ENCODE measurements at regions not wholly inside any gene's neighbourhood (a gene's known extent, or its start where the extent isn't known, plus 50 kb on each side); places are given as distances from the start of the nearest gene placed in this dataset.
"Not testable (repeated sequence)": the region's sequence is repeated elsewhere in the genome, so short reads cannot be mapped to it uniquely, and the experiment has no call there.

GRCh38 chr12:105637470-105637869 is 307.0 kb downstream of the C12orf75 start:
- ChIA-PET CTCF (no interaction called here), POLR2A (no interaction called here)

GRCh38 chr12:105640761-105641160 is 310.3 kb downstream of the C12orf75 start:
- no peak overlapping the region for H3K27ac Mint-ChIP-seq
- H3K4me3 ChIP-seq (ENCODE audit: low read length) = no peak overlapping the region
- no peaks in the 10 kb centered on the region for H3K36me3 Mint-ChIP-seq
- no peaks in the 10 kb centered on the region for H3K9me3 ChIP-seq (ENCODE audit: low read length)
- POLR2A ChIA-PET = no interaction called here
- H3K9me3 Mint-ChIP-seq = peaks cover 0 to 3% (median 0%) of the 10 kb centered on the region in 5 donors
- CTCF ChIA-PET = no interaction called here
- no peaks in the 10 kb centered on the region for H3K36me3 ChIP-seq (ENCODE audit: insufficient read depth, low read length)
- H3K4me1 ChIP-seq (ENCODE audit: insufficient read depth, low read length) = no peaks in the 10 kb centered on the region
- H3K4me3 Mint-ChIP-seq = no peak overlapping the region
- H3K27me3 ChIP-seq (ENCODE audit: insufficient read depth, low read length, poor library complexity, severe bottlenecking) = no peaks in the 10 kb centered on the region
- H3K27ac ChIP-seq (ENCODE audit: low read depth, low read length) = no peak overlapping the region
- H3K27me3 Mint-ChIP-seq = peaks cover 0 to 5% of the 10 kb centered on the region in 2 donors
- DNase-seq = no peak
- no peaks in the 10 kb centered on the region for H3K4me1 Mint-ChIP-seq

More at GRCh38 chr12:105637470-105637869, 307.0 kb downstream of the C12orf75 start:
- DNase-seq = no peak
- H3K4me1 ChIP-seq (ENCODE audit: insufficient read depth, low read length) = no peaks in the 10 kb centered on the region
- no peaks in the 10 kb centered on the region for H3K27me3 Mint-ChIP-seq
- no peak overlapping the region for H3K4me3 ChIP-seq (ENCODE audit: low read length)
- no peaks in the 10 kb centered on the region for H3K36me3 ChIP-seq (ENCODE audit: insufficient read depth, low read length)
- H3K27ac ChIP-seq (ENCODE audit: low read depth, low read length) = no peak overlapping the region
- H3K4me3 Mint-ChIP-seq = no peak overlapping the region
- no peaks in the 10 kb centered on the region for H3K9me3 ChIP-seq (ENCODE audit: low read length)
- H3K27me3 ChIP-seq (ENCODE audit: insufficient read depth, low read length, poor library complexity, severe bottlenecking) = no peaks in the 10 kb centered on the region
- no peak overlapping the region for H3K27ac Mint-ChIP-seq
- no peaks in the 10 kb centered on the region for H3K36me3 Mint-ChIP-seq
- H3K9me3 Mint-ChIP-seq = peaks cover 0 to 3% (median 0%) of the 10 kb centered on the region in 5 donors
- no peaks in the 10 kb centered on the region for H3K4me1 Mint-ChIP-seq

GRCh38 chr12:105641749-105642148 is 311.3 kb downstream of the C12orf75 start:
- H3K27ac ChIP-seq (ENCODE audit: low read depth, low read length) = no peak overlapping the region
- CTCF ChIA-PET = no interaction called here
- POLR2A ChIA-PET = no interaction called here
- no peaks in the 10 kb centered on the region for H3K9me3 ChIP-seq (ENCODE audit: low read length)
- Mint-ChIP-seq H3K27me3 (peaks cover 0 to 5% of the 10 kb centered on the region in 2 donors), H3K4me1 (no peaks in the 10 kb centered on the region), H3K4me3 (no peak overlapping the region), H3K27ac (no peak overlapping the region), H3K9me3 (peaks cover 0 to 2% (median 0%) of the 10 kb centered on the region in 5 donors), H3K36me3 (no peaks in the 10 kb centered on the region)
- H3K4me1 ChIP-seq (ENCODE audit: insufficient read depth, low read length) = no peaks in the 10 kb centered on the region
- DNase-seq = no peak
- no peaks in the 10 kb centered on the region for H3K27me3 ChIP-seq (ENCODE audit: insufficient read depth, low read length, poor library complexity, severe bottlenecking)
- H3K4me3 ChIP-seq (ENCODE audit: low read length) = no peak overlapping the region
- H3K36me3 ChIP-seq (ENCODE audit: insufficient read depth, low read length) = no peaks in the 10 kb centered on the region

GRCh38 chr12:105644770-105645169 is 314.3 kb downstream of the C12orf75 start:
- ChIA-PET CTCF (no interaction called here), POLR2A (no interaction called here)
- H3K27ac ChIP-seq (ENCODE audit: low read depth, low read length) = no peak overlapping the region
- no peak for DNase-seq
- H3K9me3 ChIP-seq (ENCODE audit: low read length) = no peaks in the 10 kb centered on the region
- Mint-ChIP-seq H3K4me3 (no peak overlapping the region), H3K9me3 (peaks cover 0 to 6% (median 0%) of the 10 kb centered on the region in 5 donors), H3K27me3 (peaks cover 0 to 5% of the 10 kb centered on the region in 2 donors), H3K27ac (no peak overlapping the region), H3K36me3 (no peaks in the 10 kb centered on the region), H3K4me1 (no peaks in the 10 kb centered on the region)
- no peaks in the 10 kb centered on the region for H3K4me1 ChIP-seq (ENCODE audit: insufficient read depth, low read length)
- no peaks in the 10 kb centered on the region for H3K36me3 ChIP-seq (ENCODE audit: insufficient read depth, low read length)
- H3K4me3 ChIP-seq (ENCODE audit: low read length) = no peak overlapping the region
- H3K27me3 ChIP-seq (ENCODE audit: insufficient read depth, low read length, poor library complexity, severe bottlenecking) = no peaks in the 10 kb centered on the region

- H3K4me3 Mint-ChIP-seq = no peak overlapping the region
- CTCF ChIA-PET = no interaction called here
- peaks cover 0 to 2% of the 10 kb centered on the region in 2 donors for H3K27me3 Mint-ChIP-seq
- H3K4me3 ChIP-seq (ENCODE audit: low read length) = no peak overlapping the region
- POLR2A ChIA-PET = no interaction called here
- no peak overlapping the region for H3K27ac Mint-ChIP-seq
- H3K4me1 ChIP-seq (ENCODE audit: insufficient read depth, low read length) = no peaks in the 10 kb centered on the region
- H3K9me3 Mint-ChIP-seq = peaks cover 0 to 4% (median 2%) of the 10 kb centered on the region in 5 donors
- DNase-seq = no peak
- no peak overlapping the region for H3K27ac ChIP-seq (ENCODE audit: low read depth, low read length)
- no peaks in the 10 kb centered on the region for H3K4me1 Mint-ChIP-seq
- no peaks in the 10 kb centered on the region for H3K36me3 ChIP-seq (ENCODE audit: insufficient read depth, low read length)
- no peaks in the 10 kb centered on the region for H3K9me3 ChIP-seq (ENCODE audit: low read length)
- H3K27me3 ChIP-seq (ENCODE audit: insufficient read depth, low read length, poor library complexity, severe bottlenecking) = no peaks in the 10 kb centered on the region
- no peaks in the 10 kb centered on the region for H3K36me3 Mint-ChIP-seq
Observed at GRCh38 chr12:105654606-105655005, 324.1 kb downstream of the C12orf75 start.

GRCh38 chr12:105658389-105658788 is 327.9 kb downstream of the C12orf75 start:
- no peaks in the 10 kb centered on the region for H3K4me1 Mint-ChIP-seq
- H3K9me3 Mint-ChIP-seq = peaks cover 0 to 4% (median 2%) of the 10 kb centered on the region in 5 donors
- H3K36me3 Mint-ChIP-seq = no peaks in the 10 kb centered on the region
- H3K4me3 Mint-ChIP-seq = no peak overlapping the region
- H3K9me3 ChIP-seq (ENCODE audit: low read length) = no peaks in the 10 kb centered on the region
- no peaks in the 10 kb centered on the region for H3K27me3 ChIP-seq (ENCODE audit: insufficient read depth, low read length, poor library complexity, severe bottlenecking)
- POLR2A ChIA-PET = no interaction called here
- CTCF ChIA-PET = no interaction called here
- no peaks in the 10 kb centered on the region for H3K36me3 ChIP-seq (ENCODE audit: insufficient read depth, low read length)
- no peak overlapping the region for H3K27ac ChIP-seq (ENCODE audit: low read depth, low read length)
- peaks cover 0 to 3% of the 10 kb centered on the region in 2 donors for H3K27me3 Mint-ChIP-seq
- no peak overlapping the region for H3K27ac Mint-ChIP-seq
- no peak for DNase-seq
- no peaks in the 10 kb centered on the region for H3K4me1 ChIP-seq (ENCODE audit: insufficient read depth, low read length)
- no peak overlapping the region for H3K4me3 ChIP-seq (ENCODE audit: low read length)

GRCh38 chr12:105659355-105660075 is 329.0 kb downstream of the C12orf75 start:
- ChIA-PET POLR2A (no interaction called here), CTCF (no interaction called here)
- Mint-ChIP-seq H3K27ac (no peak overlapping the region), H3K4me3 (no peak overlapping the region), H3K36me3 (no peaks in the 10 kb centered on the region), H3K9me3 (peaks cover 0 to 4% (median 0%) of the 10 kb centered on the region in 5 donors), H3K4me1 (no peaks in the 10 kb centered on the region), H3K27me3 (peaks cover 0 to 3% of the 10 kb centered on the region in 2 donors)
- H3K4me3 ChIP-seq (ENCODE audit: low read length) = no peak overlapping the region
- H3K36me3 ChIP-seq (ENCODE audit: insufficient read depth, low read length) = no peaks in the 10 kb centered on the region
- H3K4me1 ChIP-seq (ENCODE audit: insufficient read depth, low read length) = no peaks in the 10 kb centered on the region
- no peak for DNase-seq
- no peak overlapping the region for H3K27ac ChIP-seq (ENCODE audit: low read depth, low read length)
- no peaks in the 10 kb centered on the region for H3K27me3 ChIP-seq (ENCODE audit: insufficient read depth, low read length, poor library complexity, severe bottlenecking)
- H3K9me3 ChIP-seq (ENCODE audit: low read length) = no peaks in the 10 kb centered on the region

GRCh38 chr12:105664765-105665164 is 334.3 kb downstream of the C12orf75 start:
- H3K27me3 Mint-ChIP-seq; H3K36me3 Mint-ChIP-seq; H3K36me3 ChIP-seq (ENCODE audit: insufficient read depth, low read length); DNase-seq; H3K4me3 ChIP-seq (ENCODE audit: low read length); CTCF ChIA-PET; H3K9me3 ChIP-seq (ENCODE audit: low read length); H3K4me1 ChIP-seq (ENCODE audit: insufficient read depth, low read length); H3K9me3 Mint-ChIP-seq; H3K4me3 Mint-ChIP-seq; POLR2A ChIA-PET; H3K27ac ChIP-seq (ENCODE audit: low read depth, low read length); H3K27me3 ChIP-seq (ENCODE audit: insufficient read depth, low read length, poor library complexity, severe bottlenecking); H3K4me1 Mint-ChIP-seq; H3K27ac Mint-ChIP-seq: not testable (repeated sequence)
